ENCODE measurements at regions not wholly inside any gene's neighbourhood (a gene's known extent, or its start where the extent isn't known, plus 50 kb on each side); places are given as distances from the start of the nearest gene placed in this dataset.
"Not testable (repeated sequence)": the region's sequence is repeated elsewhere in the genome, so short reads cannot be mapped to it uniquely, and the experiment has no call there.

GRCh38 chr2:187055463-187055862, 206.5 kb upstream of the ZSWIM2 start:
- DNase-seq = no peak

DNA sequence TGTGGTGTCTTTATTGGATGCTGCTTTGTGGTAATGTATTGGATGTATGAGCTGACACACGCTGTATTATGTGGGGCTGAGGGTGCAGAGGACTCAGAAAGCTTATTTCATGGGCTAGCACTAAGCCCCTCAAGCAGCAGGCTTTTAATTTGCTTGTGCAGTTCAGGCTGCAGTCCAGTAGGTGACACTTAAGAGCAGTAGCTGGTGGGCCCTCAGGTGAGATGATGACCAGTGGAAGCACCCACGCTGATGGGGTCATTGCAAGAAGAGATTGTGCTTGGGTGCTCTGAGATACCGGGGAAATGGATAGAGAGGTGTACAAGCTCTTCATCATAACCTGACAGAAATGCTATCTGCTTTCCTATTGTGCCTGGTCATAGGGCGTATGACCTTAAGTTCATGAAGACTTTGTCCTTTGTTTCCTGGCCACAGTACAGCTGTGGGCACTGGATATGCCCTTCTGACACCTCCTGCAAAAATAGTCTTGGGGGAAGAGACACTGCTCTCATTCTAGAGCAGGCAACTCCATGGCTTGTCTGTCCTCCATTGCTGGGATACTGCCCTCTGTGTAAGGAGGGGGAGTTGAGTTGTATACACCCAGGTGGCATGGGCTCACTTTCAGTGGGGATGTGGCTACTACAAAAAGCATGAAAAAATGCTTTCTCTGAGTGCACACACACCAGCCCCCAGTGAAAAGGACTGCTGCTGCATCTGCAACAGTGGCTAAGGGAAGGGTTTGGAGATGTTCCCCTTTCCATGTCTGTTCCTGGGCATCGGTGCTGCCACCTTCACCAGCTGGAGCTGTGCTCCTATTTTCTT, 205.7 kb upstream of the ZSWIM2 start:
- no peak for DNase-seq

- DNase-seq = no peak
These were observed 202.4 kb upstream of the ZSWIM2 start for GRCh38 chr2:187051350-187051749.

- DNase-seq = no peak
These were observed 201.5 kb upstream of the ZSWIM2 start for GRCh38 chr2:187050409-187050998.

DNA sequence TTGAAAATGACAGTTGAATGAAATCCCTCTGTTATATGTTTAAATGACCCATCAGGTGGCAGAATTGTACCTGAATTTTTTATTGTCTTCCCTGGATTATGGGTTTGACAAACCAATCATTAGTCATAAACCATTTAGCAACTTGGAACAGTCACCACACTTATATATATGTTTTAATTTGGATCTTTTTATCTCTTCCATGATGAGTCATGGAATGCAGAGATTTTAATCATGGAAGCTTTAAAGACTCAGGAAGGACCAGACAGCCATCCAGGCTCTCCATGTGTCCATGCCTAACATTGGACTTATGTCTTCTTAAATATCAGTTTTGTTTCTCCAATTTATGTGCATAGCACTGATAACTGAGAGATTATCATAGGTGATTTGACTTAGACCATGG, 188.3 kb upstream of the ZSWIM2 start:
- DNase-seq = no peak

- no peak for DNase-seq
These were observed 185.5 kb upstream of the ZSWIM2 start for GRCh38 chr2:187034434-187034833.

DNA sequence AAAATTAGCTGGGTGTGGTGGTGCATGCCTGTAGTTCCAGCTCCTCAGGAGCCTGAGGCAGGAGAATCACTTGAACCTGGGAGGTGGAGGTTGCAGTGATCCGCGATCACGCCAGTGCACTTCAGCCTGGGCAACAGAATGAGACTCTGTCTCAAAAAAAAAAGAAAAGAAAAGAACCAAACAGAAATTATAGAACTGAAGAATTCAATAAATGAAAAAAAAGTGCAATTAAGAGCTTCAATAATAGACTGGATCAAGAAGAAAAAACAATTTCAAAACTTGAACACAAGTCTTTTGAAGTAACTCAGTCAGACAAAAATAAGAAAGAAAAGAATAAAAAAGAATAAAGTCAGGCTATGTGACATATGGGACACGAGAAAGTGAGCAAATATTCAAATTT, 175.8 kb upstream of the ZSWIM2 start:
- no peak for DNase-seq

DNA sequence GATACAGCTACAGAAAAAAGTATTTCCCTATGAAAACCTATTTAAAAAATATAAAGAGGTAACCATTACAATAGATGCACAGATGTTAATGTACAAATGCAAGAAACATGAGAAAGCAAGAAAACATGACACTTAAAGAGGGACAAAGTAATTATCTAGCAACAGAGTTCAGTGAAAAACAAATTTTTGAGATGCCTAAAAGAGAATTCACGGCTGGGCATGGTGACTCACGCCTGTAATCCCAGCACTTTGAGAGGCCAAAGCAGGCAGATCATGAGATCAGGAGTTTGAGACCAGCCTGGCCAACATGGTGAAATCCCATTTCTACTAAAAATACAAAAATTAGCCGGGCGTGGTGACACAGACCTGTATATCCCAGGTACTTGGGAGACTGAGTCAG, 175.0 kb upstream of the ZSWIM2 start:
- DNase-seq = not testable (repeated sequence)

GRCh38 chr2:187017438-187017837, 168.5 kb upstream of the ZSWIM2 start:
- DNase-seq = no peak

GRCh38 chr2:187013058-187013457, 164.1 kb upstream of the ZSWIM2 start:
- no peak for DNase-seq

DNA sequence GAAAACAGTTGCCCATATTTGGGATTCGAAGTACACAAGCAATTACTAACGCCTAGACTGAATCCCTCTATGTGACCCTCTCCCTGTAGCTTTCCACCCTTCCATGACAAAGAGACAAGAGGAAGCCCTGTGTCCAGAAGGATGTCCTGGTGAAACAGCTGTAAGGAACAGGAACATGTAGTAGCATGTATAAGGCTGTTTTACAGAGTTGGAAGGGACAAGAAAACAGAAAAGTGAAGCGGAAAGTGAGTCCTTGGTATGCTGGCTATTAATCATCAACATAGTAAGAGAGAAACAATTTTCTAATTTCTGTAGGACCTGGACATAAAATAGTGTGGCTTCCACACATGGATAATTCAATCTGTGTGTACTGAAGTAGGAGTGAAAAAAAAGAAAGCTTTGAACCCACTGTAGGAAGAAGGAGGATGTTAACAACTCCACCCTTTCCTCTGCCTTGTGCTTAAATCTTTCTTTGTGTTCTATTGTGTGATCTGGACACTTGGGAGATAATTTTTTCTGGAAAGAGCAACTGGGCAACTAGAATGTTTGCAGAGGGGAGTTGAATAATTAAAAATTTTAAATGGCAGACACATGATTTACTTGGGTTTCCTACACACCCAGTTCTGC, 162.3 kb upstream of the ZSWIM2 start:
- no peak for DNase-seq

DNA sequence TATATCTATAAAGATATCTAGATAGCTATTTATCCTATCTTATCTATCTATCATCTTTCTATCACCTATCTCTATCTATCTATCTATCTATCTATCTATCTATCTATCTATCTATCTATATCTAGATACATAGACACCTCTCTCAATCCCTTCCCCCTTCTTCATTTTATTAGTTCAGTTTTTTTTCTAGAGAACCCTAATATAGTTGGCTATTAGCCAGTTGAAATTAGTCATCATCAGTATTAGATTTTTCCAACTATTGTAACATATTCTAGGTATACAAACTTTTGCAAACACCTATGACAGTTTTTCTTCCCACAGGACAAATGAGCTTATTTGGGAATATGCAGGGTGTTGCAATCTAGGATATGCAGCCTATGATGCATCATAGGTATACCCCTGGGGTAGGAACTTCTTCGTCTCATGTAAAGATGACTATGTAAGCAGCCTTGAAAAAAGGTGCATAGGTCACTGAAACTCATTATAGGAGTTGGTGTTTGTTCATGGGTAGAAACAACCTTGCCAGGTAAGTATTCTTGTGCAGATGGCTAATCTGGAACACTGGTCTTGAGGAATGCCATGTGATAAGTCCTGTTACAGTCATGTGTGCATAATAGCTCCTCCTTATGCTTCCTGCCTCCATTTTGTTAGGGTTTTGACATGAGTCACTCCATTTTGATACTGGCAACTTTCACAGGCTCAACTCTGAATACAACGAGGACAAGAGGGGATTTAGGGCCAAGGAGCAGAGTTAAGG, 160.7 kb upstream of the ZSWIM2 start:
- DNase-seq = no peak

GRCh38 chr2:187008111-187008510, 159.1 kb upstream of the ZSWIM2 start:
- DNase-seq = no peak

DNA sequence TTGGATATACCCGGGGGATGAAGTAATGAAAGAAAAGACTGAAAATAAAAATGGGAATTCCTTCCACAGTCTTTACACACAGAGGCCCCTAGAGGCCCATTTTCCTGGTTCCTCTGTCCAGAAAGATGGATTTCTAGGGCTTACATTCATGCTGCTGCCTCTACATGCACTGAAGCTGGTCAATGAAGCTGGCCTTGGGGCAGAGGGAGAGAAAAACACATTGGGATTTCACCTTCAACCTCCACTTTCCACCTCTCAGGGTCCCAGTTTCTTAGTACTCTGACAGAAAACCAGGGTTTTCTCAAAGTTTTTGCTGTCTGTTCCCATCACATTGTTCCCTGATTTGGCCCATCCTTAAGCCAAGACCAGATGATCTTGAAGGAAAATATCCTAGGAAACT, 154.6 kb upstream of the ZSWIM2 start:
- DNase-seq = no peak

GRCh38 chr2:187003038-187003554, 154.1 kb upstream of the ZSWIM2 start:
- DNase-seq = peak; percentile 1

- no peak for DNase-seq
These were observed 153.3 kb upstream of the ZSWIM2 start for GRCh38 chr2:187002242-187002641.

DNA sequence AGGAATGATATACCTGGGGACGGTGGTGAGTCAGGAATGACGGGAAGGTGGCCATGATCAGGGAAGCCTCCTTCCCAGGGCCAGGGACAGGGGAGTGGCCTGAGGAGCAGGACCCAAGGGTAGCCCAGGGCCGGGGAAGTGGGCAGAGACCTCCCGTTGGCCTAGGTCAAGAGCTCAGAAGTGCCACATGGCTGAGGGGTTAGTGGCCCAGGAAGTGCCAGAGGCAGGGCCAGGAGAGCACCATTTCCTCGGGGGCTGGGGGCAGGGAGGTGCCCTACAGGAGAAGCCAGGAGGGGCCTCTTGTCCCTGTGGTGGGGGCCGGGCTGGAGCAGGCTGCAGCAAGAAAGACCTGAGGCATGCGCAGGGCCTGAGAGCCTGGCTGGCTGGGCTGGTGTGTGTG, 152.3 kb upstream of the ZSWIM2 start:
- DNase-seq = no peak

DNA sequence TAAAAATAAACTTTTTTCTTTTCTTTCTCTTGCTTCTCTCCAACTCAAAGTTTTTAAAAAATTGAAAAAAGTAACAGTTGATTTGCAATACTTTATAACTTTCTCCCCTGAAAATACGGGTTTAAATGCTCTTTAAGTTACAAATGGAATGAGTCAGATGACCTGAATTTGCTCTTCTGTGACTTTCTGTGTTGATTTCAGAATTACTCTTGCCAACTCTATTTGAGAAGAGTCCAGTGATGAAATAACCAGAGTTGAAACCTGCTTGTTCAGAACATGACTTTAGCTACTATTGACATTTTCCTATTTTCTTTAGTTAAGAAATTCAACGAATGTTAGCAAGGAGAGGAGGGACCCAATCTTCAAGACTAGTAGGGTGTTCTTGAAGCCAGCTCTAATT, 146.1 kb upstream of the ZSWIM2 start:
- DNase-seq = no peak

DNA sequence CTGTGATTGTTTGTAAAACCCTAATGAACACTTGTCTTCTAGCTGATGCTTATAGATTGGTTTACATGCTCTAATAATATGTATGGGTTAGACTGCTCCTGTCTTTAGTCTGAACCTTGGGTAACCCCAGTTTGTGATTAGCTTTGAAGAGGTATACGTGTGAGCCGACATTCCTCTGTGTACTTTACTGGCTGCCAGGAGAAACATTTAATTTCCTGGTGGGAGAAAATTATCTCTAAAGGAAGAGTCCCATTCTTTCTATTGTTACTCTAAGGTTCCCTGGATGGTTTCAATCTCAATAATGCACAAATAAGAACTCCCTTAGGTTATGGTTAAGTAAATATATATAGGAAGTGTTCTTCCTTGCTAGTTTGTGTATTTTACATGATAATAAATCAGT, 143.6 kb upstream of the ZSWIM2 start:
- DNase-seq = no peak

DNA sequence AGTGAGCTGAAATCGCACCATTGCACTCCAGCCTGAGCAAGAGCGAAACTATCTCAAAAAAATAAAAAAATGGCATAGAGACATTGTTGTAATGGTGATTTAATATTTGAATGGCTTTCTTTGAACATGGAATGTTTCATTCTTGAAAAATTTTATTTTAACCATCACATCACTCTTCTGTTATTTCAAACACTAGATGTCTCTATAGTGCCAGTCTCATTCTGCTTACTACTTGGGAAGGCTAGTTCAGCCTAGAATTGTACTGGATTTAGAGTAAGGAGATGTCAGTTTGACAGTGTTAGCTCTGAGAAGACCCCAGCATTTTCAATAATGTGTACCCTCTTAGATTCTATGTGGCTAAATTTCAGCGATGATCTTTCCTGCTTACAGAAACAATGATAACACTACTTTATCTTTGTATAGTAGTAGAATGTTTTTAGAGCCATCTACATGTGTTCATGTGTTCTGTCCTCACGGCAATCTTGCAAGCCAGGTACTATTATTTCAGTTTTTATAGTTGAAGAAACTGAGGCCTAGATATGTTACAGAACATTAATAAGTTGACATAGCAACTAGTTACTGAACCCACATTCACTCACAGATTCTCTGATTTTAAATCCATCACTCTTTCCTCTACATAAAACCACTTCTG, 142.9 kb upstream of the ZSWIM2 start:
- DNase-seq = no peak

GRCh38 chr2:186984966-186985365, 136.0 kb upstream of the ZSWIM2 start:
- no peak for DNase-seq

GRCh38 chr2:186984481-186984880, 135.5 kb upstream of the ZSWIM2 start:
- no peak for DNase-seq

Measured in CD4-positive, alpha-beta T cell treated with Interleukin-17A for 1 hour (primary cell).